ENCODE measurements at regions not wholly inside any gene's neighbourhood (a gene's known extent, or its start where the extent isn't known, plus 50 kb on each side); places are given as distances from the start of the nearest gene placed in this dataset.

- Histone ChIP-seq H3K9me3 (peaks cover 0 to 12% (median 10%) of the 10 kb centered on the region in 4 donors), H3K4me3 (no peak overlapping the region), H3K27ac (replicated peaks in 1 of 4) (no peak overlapping the region), H3K27me3 (peaks cover 0 to 6% (median 0%) of the 10 kb centered on the region in 4 donors), H3K4me1 (no peaks in the 10 kb centered on the region), H3K36me3 (no peaks in the 10 kb centered on the region)
- DNase-seq (ENCODE audit: extremely low spot score) = no peak
- WGBS = 59% methylated on average over 6 of the region's 6 CpGs
- no peak for TF ChIP-seq EP300 (IDR thresholded peaks at IDR 0.05)
- TF ChIP-seq POLR2A (IDR thresholded peaks at IDR 0.05; ENCODE audit: low read depth) = no peak
- TF ChIP-seq POLR2AphosphoS5 (IDR thresholded peaks at IDR 0.05) = no peak
- TF ChIP-seq CTCF (IDR thresholded peaks at IDR 0.05) = no peak
- intact Hi-C loops (cut with DNase I) = no loop called here
These were observed 98.7 kb upstream of the LRFN2 start for GRCh38 chr6:40685862-40686261.

GRCh38 chr6:40681622-40682021 lies 94.5 kb upstream of the LRFN2 start:
- no peaks in the 10 kb centered on the region for H3K36me3 ChIP-seq
- no peak for DNase-seq (ENCODE audit: extremely low spot score)
- no peaks in the 10 kb centered on the region for H3K4me1 ChIP-seq
- H3K9me3 ChIP-seq = peaks cover 0 to 25% (median 14%) of the 10 kb centered on the region in 4 donors
- WGBS = 91% methylated on average over 3 of the region's 3 CpGs
- peaks cover 0 to 6% (median 0%) of the 10 kb centered on the region in 4 donors for H3K27me3 ChIP-seq
- TF ChIP-seq POLR2A (IDR thresholded peaks at IDR 0.05; ENCODE audit: low read depth) (no peak), CTCF (IDR thresholded peaks at IDR 0.05) (no peak), POLR2AphosphoS5 (IDR thresholded peaks at IDR 0.05) (no peak), EP300 (IDR thresholded peaks at IDR 0.05) (no peak)
- intact Hi-C loops (cut with DNase I) = no loop called here
- H3K27ac ChIP-seq (replicated peaks in 1 of 4) = no peak overlapping the region
- H3K4me3 ChIP-seq = no peak overlapping the region

GRCh38 chr6:40678941-40679340 lies 91.8 kb upstream of the LRFN2 start:
- no peak for DNase-seq (ENCODE audit: extremely low spot score)
- no peaks in the 10 kb centered on the region for H3K4me1 ChIP-seq
- no peaks in the 10 kb centered on the region for H3K27me3 ChIP-seq
- intact Hi-C loops (cut with DNase I) = no loop called here
- 87% methylated on average over 6 of the region's 6 CpGs for WGBS
- no peaks in the 10 kb centered on the region for H3K36me3 ChIP-seq
- H3K9me3 ChIP-seq = peaks cover 0 to 13% (median 4%) of the 10 kb centered on the region in 4 donors
- no peak for TF ChIP-seq EP300 (IDR thresholded peaks at IDR 0.05)
- no peak for TF ChIP-seq POLR2A (IDR thresholded peaks at IDR 0.05; ENCODE audit: low read depth)
- no peak for TF ChIP-seq POLR2AphosphoS5 (IDR thresholded peaks at IDR 0.05)
- TF ChIP-seq CTCF (IDR thresholded peaks at IDR 0.05) = no peak
- no peak overlapping the region for H3K4me3 ChIP-seq
- no peak overlapping the region for H3K27ac ChIP-seq (replicated peaks in 1 of 4)

- DNase-seq (ENCODE audit: extremely low spot score) = no peak
- H3K36me3 ChIP-seq = no peaks in the 10 kb centered on the region
- intact Hi-C loops (cut with DNase I) = no loop called here
These were observed 87.0 kb upstream of the LRFN2 start for GRCh38 chr6:40674170-40674569.

More at GRCh38 chr6:40674170-40674569, 87.0 kb upstream of the LRFN2 start:
- WGBS = 77% methylated on average over 7 of the region's 8 CpGs
- no peak overlapping the region for H3K27ac ChIP-seq (replicated peaks in 1 of 4)
- no peak overlapping the region for H3K4me3 ChIP-seq
- no peaks in the 10 kb centered on the region for H3K27me3 ChIP-seq
- H3K4me1 ChIP-seq = no peaks in the 10 kb centered on the region
- TF ChIP-seq POLR2A (IDR thresholded peaks at IDR 0.05; ENCODE audit: low read depth) (no peak), EP300 (IDR thresholded peaks at IDR 0.05) (no peak), CTCF (IDR thresholded peaks at IDR 0.05) (no peak), POLR2AphosphoS5 (IDR thresholded peaks at IDR 0.05) (no peak)
- H3K9me3 ChIP-seq = peaks cover 0 to 16% (median 4%) of the 10 kb centered on the region in 4 donors
